GM13977 (cell line): ENCODE measurements at regions not wholly inside any gene's neighbourhood (a gene's known extent, or its start where the extent isn't known, plus 50 kb on each side); places are given as distances from the start of the nearest gene placed in this dataset.
A peak's percentile ranks its signal among the peaks of the same experiment; 100 is the strongest.

Source experiments
- DNase-seq: peaks from one replicate; pipeline ENCODE4 v3.0.0; 2012; ENCODE audit warnings: low spot score
- in situ Hi-C: fragments of 300-500 bp; cut with MboI; formaldehyde crosslinking; loops from one replicate; pipeline ENCODE4 v1.12.0; 2022; ENCODE audit warnings: low sequenced_read_pairs, low pct_unique_long_range_greater_than_20kb, mixed read lengths, inconsistent platforms; ENCODE audit not compliant: unreplicated experiment
- TF ChIP-seq, protein P1 (sequence below): IDR thresholded peaks from 2 replicates; pipeline ENCODE4 v1.5.1; 2012; ENCODE audit warnings: mild to moderate bottlenecking, control low read depth; ENCODE audit not compliant: insufficient read depth; ENCODE audit errors: extremely low read depth, missing control alignments

DNA sequence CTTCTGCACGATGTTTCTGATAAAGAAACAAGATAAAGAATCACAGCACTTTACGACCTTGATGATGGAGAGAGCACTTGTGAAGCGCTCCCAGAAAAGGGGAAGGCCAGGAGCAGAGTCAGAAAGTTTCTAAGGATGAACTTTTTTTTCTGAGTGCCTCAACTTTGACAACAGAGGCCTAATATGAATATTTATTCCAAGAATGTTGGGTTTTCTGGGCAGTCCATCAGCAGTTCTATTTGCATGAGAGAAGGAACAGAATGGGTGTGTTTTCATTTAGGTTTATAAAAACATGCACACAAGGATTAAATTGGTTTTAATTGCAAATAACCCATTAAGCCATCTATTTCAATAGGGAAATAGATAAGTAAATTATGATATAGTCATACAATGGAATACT, 204.9 kb downstream of the SIM1 start:
- in situ Hi-C loops: no loop called here
- TF ChIP-seq, protein P1, sequence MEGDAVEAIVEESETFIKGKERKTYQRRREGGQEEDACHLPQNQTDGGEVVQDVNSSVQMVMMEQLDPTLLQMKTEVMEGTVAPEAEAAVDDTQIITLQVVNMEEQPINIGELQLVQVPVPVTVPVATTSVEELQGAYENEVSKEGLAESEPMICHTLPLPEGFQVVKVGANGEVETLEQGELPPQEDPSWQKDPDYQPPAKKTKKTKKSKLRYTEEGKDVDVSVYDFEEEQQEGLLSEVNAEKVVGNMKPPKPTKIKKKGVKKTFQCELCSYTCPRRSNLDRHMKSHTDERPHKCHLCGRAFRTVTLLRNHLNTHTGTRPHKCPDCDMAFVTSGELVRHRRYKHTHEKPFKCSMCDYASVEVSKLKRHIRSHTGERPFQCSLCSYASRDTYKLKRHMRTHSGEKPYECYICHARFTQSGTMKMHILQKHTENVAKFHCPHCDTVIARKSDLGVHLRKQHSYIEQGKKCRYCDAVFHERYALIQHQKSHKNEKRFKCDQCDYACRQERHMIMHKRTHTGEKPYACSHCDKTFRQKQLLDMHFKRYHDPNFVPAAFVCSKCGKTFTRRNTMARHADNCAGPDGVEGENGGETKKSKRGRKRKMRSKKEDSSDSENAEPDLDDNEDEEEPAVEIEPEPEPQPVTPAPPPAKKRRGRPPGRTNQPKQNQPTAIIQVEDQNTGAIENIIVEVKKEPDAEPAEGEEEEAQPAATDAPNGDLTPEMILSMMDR: no peak
- DNase-seq: no peak

GRCh38 chr6:100258752-100259151, 206.0 kb downstream of the SIM1 start:
- in situ Hi-C loops: no loop called here
- DNase-seq: no peak
- TF ChIP-seq, protein P1: no peak

- in situ Hi-C loops: no loop called here
- peak; percentile 5 for DNase-seq
- TF ChIP-seq, protein P1: peak; percentile 34
Measured at GRCh38 chr6:100257793-100258395, 206.8 kb downstream of the SIM1 start.

DNA sequence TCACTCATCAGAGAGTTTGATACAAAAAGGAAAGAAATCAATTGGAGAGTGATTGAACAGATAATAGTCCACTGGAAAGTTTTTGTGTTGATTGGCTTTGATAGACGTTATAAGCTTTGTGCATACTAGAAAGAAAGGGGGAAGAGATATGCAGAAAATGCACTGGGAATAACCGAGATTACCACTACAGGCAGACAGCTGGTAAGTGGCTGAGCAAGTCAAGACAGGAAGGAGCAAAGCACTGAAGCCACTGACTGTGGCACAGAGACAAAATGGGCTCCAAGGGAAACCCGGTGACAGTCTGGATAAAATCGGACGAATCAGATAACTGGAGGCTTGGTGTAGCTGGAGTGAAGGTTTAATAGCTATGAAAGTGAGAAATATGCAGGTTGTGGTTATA, 209.0 kb downstream of the SIM1 start:
- no peak for DNase-seq
- in situ Hi-C loops: no loop called here
- TF ChIP-seq, protein P1: no peak

DNA sequence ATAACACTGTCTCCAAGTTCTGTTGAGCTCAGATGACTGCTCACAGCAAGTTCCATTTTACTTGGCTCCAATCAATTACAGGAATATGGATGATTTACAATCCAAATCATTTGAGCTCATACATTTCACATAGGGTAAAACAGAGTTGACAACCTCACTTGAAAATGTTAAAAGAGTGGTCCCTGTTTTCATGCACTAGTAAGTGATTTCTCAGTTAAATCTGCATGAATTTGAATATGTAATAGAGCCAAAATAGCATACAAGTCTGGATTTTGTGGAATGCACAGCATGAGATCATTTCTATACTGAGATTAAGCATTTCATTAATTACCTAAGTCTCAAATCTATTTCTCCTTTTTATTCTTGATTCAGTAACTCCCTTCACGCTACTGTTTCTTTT, 217.6 kb downstream of the SIM1 start:
- DNase-seq: no peak
- TF ChIP-seq, protein P1: no peak
- in situ Hi-C loops: no loop called here

- TF ChIP-seq, protein P1: no peak
- DNase-seq: no peak
- in situ Hi-C loops: no loop called here
Measured at GRCh38 chr6:100246206-100246605, 218.5 kb downstream of the SIM1 start.
